Suppressor macrophage treated with lipopolysaccharide for 4 hours (primary cell): ENCODE measurements at regions not wholly inside any gene's neighbourhood (a gene's known extent, or its start where the extent isn't known, plus 50 kb on each side); places are given as distances from the start of the nearest gene placed in this dataset.

ENCODE experiments used
- DNase-seq: peaks from one replicate; pipeline ENCODE4 v3.0.0-alpha.2; 2020

DNA sequence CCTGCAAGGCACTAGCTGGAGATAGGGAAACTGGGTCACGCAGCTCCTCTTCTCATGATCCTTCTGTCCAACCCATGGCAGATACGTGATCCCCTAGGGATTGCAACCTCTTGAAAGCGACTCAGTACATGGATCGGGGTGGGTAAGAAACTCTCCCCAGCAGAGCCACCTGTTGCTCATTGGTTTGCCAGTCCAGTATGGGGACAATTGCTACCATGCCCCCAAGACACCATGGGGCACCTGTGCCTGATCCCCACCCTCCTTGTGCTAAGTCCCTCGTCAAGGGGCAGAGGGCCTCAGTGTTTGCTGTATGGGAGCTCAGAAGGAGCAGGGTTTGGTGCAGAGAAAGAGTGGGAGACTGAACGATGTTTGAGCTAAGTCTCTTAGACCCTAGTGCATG lies 500.9 kb downstream of the ENC1 start:
- DNase-seq = no peak

DNA sequence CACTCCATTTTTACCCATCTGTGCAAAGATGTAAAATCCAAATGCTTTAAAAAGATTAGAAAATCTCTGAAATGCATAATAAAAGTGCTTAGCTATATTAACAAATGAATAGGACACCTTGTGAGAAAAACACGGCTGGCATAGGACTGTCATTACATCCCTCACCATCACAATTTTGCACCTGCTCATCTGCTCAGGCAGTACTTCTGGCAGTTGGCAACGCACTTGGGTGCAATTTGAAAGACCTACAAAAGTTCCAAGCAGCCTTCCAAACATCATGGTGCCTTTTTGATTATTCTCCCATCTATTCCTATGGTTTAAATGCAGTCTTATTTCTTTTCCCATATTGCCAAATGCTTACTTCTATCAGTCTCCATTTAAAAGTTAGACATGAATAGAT lies 501.8 kb downstream of the ENC1 start:
- DNase-seq = no peak

DNA sequence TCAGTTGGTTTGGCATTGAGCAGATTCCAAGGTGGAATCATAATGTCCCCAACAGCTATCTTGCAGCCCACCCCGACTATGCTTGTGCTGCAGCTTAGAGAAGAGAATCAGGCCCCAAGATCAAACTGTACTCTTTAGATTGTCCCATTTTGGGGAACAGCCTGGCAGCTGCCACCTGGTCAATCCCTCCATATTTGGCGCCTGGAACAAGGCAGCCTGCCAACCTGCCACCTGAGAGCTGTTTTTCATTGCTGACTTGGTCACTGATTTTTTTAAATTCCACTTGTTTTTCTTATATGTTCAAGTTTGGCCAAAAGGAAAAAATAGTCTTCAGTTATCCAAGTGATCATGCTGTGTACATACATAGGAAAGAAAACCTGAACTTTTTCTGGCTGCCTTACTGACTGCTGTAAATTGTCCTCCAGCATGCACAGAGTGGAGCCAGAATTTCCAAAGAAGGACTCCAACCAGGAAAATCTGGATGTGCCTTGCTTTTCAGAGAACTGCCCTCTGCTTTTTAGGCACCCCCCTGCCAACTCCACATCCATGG lies 504.2 kb downstream of the ENC1 start:
- DNase-seq = no peak

DNA sequence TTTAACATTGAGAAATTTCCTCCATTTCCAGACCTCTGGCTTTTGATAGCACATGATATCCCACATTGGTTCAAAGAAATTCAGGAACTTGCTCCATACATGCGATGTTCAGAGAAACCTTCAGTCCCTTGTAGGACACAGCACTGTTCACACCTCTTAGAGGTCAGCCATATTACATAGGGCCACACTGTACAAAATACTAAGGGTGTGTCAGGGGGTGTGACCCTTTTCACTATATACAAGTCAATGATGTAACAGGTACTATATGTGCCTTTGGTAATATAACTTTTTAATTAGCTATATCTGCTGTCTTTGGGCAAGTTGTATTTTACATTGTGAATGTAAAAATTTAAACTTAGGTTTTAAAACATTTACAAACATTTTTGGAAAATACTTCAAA lies 505.5 kb downstream of the ENC1 start:
- DNase-seq = no peak

DNA sequence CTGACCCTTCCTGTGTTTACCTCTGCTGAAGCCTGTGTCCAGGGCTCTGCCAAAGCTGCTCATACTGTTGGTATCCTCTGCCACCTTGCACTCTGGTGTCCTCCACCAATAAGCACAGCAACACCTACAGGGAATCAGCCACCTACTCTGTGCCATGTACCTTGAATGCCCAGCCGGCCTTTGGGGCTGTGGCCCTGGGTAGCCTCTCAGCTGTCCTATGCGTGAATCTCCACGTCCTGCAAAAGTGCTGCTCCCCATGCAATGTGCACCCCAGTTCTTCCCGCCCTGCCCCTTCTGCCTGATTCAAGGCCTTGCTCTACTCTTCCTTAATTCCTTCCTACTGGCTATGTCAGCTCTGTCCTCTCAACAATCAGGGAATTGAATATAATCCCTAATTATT lies 506.5 kb downstream of the ARHGEF28 start:
- DNase-seq = no peak

DNA sequence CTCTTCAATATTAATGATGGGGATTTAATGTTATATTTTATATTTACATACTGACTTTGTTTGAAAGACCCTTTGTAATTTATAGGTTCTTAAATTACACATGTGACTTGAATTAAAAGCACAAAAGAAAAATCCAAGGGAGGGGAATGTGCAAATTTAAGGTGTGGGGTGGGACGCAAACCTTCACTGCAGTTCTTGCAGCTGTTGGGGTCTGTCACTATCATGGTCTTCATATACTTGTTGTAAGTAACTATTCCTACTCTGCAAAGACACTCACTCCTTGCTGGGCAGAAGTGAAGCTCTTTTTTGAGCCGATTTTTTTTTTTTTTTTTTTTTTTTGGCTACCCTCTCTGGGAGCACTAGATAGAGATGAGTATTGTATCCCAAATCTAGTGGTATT lies 505.3 kb downstream of the ARHGEF28 start:
- no peak for DNase-seq

DNA sequence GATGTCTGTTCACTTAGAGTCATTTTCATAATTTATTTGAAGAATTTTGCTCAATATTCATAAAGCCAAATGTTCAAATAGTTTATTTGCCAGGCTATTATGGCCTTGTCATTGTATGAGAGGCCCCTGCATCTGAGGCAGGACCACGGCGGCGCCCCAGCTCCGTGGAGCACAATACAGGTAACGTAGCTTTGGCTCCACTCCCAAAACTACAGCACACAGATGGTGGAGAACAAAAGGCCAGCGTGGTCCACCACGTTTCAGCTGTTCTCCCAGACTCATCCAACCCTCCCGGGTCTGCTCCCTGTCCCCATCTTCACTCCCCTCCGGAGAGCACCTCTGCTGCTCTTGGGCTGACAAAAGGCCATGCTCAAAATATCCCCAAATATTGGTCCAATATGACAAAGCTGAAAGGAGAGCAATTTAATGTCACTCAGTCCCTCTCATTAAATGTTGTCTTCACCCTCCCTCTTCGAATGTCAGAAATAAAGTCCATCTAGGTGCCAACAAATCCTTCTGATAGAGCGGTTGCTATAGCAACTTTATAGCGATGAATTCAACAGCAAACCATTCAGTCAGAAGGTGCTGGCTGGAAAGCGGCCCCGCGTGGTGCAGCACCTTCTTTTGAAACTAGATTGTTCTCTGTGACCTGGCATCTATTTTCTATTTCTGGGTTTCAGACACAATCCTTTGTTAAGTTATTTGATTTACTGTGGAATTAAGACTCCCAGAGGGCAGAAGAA lies 504.3 kb downstream of the ARHGEF28 start:
- DNase-seq = no peak

DNA sequence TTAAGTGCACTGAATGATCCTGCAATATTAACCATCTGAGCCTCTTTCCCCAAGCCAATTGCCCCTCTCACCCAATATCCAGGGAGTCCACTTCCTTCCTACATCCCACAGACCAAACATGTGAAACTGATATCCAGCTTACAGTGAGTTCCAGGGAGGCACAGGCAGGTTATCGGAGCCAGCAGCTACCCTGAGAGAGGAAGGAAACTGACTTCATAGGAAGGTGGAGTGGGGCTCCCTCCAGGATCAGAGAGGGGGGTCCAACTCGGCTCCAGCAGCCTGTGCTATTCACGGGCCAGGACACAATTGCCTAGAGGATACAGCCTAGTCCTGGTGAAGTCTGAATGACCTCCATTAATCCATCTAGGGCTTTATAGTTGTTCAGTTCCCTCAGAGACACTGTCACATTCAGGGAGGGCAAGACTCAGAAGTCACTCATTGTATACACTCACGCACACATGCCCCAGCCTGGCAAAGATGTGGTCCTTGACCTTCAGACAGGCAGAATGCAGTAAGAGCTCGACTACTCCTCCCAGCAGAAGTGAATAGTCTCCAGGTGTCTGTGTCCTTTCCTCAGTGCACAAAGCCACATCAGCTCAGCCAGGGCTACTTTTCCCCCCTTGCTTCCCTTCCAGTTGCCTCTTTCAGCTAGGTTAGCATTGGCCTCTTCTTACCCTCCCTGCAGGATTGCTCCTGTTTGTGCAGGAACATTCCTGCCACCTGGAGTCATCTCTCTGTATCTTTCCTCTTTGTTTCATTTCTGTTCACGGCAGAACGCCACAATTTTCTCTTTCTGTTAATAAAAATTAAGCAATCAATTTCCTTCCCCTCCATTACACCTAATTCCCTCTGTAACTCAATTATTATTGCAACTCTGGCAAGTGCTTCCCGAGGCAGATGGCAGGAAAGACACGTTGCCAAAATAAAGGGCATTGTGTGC lies 501.7 kb downstream of the ARHGEF28 start:
- no peak for DNase-seq

DNA sequence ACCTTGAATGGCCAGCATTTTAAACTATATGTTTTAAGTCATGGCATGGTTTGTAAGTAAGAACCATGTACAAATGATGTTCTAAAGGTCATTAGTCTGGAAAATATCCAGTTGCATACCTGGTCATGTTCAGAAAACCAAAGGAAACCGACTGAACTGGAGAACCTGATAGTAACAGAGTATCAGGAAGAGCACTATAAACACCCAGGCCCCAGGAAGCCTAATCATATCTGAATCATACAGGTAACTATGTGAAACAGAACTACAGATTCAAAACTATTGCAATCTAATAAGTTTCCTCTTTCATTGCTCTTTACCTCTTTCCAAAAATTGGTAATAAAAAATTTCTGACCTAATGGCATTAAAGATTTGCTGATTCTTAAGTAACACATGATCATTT lies 500.3 kb downstream of the ARHGEF28 start:
- DNase-seq = no peak

DNA sequence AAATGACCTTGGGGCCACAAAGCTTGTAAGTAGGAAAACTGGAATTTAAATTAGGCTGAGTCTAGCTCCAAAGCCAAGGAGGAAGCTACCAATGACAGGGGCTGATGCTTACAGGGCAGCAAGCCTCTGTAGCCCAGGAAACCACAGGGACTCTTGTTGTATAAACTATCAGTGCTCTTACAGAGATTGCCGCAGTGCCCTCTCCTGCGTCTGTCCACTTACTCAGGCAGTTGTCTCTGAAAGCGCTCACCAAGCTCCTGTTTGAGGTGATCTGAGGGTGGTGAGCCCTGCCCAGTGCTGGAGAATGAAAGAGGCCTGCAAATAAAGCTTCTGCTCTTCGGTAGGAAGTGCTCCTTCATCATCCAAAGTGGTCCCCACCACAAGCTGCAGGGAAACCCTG lies 498.8 kb downstream of the ARHGEF28 start:
- DNase-seq = no peak

DNA sequence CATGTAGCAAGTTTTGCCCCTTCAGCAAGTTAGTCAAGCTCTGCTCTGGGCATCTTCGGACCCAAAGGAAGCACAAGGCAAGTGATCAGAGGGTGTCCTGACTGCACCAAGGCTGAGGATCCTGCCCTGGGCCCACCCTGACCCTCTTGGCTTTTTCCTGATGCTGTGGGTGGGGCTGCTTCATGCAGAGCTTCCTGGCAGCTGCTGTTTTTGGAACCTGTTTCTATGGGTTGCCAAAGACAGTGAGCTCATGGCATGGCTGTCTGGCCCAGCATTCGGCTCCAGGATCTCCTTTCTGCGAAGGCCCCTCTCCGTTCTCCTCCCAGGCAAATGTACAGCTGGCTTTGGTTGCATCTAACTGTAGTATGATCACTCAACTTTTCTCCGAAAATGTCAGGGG lies 497.9 kb downstream of the ARHGEF28 start:
- DNase-seq = no peak

DNA sequence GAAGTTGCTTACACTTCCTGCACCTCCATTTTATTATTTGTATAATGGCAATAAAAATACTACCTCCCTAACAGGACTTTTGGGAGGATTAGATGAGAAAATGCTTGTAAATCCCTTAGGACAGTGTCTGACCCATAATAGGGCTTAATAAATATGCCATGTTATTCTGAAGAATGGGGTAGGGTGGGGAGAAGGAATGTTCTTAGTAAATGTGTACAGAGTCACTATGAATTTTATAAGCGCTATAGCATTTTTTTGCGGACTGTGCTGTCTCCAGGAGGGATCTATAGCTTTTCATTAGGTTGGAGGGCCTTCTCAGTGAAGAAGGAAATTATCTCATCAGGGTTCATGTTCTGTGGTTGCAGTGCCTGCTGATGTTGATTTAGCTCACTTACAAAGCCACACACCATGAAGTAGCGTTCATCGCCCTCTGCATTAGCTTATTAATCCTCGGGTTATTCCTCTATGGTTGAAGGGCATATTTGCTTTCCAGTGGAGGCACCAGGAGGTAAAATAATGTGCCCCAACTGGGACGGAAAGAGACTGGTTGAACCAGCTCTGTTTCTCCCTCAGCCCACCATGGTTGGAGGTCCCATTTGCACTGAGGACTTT lies 497.1 kb downstream of the ARHGEF28 start:
- no peak for DNase-seq

DNA sequence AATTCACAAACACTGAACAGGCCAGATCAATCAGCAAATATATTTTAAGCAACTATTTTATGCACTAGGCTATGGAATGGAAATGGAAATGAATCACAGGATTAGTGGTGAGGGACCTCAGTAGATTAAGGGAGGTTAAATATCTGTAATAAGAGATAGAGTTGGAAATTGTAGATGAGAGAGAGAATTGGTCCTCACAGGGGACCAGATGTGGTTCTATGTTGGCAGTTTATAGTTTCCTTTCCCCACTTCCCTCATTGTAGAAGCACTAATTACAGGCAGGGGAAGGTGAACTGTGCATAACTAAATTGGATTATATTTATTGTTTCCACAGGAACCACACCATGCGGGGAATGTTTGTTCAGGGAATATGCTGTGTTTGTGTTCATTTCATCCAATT lies 496.2 kb downstream of the ARHGEF28 start:
- no peak for DNase-seq

DNA sequence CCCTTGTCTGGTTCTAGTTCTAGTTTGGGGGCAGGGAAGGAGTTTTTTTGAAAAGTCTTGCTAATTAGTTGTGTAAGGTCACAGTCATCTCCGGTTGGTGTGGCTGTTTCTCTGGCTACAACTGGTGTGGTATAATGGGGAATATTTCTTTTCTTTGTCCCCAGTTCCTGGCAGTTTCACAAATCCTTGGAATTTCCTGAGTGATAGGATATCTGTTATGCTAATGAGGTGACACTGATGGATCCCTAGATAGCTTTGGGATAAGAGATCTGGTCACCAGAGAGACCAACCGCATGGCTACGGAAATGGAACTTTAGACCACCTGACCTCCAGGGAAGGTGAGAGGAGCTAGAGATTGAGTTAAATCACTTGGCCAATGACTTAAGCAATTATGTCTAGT lies 494.6 kb downstream of the ARHGEF28 start:
- DNase-seq = no peak

DNA sequence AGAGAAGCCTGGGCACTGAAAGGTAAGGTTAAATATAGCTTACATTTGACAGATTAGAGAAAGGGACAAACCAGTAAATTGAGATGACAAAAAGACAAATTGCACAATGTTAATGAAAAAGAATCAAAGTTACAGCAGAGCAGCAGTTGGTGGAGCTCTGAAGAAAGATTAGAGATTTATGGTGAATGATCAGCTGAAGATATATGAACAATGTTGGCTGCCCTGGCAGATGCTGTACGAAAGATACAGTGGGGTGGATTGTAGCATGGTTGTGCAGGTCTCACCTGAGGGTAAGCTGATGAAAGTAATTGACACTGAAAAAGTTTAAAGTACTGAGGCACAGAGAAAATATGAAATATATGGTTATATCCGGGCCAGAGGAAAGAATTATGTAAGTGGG lies 492.1 kb downstream of the ARHGEF28 start:
- no peak for DNase-seq

DNA sequence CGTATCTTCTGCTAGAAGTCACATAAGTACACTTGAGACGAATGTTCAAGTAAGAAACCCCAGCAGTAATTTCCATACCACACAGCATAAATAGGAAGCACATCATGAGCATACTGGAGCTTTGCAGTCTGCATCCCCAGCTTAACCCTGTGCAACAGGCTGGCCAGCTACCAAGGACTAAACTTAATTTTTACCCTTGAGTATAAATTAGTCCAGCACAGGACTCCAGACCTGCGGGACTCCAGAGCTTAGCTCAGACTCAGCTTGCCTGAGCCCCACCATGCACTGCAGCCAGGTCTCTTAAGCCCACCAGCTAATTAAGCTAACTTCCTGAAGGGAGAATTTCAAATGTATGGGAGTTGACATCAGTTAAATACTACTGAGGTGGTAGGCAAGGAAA lies 491.0 kb downstream of the ARHGEF28 start:
- no peak for DNase-seq

DNA sequence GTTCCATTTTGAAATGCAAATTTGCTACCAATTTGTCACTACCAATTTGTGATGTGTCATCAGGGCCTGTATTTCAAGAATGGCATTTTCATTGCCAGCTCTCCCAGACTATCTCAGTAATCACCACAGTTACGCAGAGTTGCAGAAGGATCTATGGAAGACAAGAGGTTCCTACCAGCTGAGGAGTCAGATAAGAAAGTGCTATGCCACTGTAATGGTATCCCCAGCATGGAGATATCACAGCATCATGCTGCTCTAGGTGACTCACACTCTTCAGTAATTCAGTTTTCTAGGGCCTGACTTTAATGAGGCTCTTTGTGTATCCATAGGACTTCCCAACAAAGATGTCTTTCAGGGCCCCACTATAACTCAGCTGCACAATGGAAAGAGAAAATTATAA lies 490.3 kb downstream of the ARHGEF28 start:
- DNase-seq = no peak

DNA sequence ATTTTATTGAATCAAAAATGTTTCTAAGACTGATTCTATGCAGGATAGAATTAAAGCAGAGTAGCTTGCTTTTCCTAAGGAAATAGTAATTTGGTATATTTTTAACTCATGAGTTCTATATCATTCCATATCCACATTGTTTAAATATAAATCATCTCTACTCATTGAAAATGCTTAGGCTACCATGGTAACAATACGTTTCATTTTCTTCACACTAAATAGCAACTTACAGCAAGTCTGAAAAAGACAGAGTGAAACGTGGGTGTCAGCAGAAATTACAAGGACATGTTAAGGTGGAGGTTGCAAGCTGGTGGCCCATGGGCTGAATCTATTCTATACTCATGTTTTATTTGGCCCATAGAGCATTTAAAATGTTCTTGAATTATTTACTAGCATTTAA lies 487.9 kb downstream of the ARHGEF28 start:
- no peak for DNase-seq

DNA sequence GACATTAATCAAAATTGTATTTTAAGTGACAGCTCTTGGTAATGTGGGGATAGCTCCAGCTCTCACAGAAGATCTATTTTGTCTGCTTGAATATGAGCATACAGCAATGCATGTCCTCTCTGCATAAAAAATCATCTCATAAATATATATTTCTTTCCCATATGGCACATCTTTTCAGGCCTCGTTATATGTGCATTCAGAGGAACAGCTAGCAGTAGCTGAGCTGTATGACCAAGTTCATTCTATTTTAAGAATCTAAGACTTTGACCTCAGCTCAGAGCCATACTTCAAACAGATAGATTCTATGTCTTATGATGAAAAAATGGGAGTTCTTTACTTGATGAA lies 487.2 kb downstream of the ARHGEF28 start:
- no peak for DNase-seq

DNA sequence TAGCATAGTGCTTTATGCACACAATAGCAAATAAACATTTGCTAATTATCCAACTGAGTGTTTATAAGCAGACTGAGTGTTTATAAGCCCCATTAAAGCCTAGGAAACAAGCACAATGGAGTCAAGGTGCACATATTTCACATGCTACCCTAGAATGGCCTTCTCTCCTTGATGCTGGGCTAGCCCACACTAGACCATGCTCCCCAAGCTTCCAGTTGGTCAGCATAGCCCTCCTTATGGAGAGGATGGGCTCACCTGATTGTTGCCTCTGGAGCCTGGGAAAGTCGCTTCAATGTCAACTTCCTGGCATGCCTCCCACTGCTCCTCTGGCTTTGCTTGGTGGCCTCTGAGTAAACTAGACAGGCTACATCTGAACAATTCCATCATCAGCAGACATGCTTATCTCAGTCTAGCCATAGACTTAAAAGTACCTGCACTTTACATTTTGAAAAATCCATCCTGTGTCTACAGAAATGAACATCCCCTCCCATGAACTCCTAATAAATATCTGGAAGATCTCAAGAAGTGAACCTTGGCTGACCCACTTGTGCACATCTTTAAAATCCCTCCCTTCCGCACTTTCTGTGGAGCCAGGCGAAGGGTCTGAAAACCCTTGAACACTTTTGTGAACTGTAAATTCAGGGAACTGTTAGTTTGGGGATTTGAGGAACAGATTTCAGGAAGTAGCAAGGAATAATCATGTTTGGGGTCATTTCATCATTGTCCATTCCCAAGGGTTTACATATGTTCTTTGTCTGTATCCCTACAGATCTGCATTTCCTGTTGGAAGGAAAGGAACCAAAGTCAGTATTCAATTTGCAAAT lies 486.6 kb downstream of the ARHGEF28 start:
- no peak for DNase-seq

DNA sequence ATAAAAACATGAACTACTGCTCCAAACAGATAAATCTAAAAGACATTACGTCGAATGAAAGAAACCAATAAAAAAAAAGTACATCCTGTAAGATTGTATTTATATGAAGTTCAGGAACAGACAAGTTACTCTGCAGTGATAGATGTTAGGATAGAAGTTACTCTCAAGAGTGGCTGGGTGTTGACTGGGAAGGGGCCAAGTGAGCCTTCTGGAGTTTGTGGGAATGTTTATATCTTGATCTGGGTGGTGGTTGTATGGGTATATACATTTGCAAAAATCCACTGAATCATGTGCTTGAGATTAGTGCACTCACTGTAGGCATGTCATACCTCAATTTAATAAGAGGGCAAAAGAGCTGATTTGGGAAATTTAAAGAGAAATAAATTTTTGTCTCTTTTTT lies 485.8 kb downstream of the ARHGEF28 start:
- DNase-seq = no peak

DNA sequence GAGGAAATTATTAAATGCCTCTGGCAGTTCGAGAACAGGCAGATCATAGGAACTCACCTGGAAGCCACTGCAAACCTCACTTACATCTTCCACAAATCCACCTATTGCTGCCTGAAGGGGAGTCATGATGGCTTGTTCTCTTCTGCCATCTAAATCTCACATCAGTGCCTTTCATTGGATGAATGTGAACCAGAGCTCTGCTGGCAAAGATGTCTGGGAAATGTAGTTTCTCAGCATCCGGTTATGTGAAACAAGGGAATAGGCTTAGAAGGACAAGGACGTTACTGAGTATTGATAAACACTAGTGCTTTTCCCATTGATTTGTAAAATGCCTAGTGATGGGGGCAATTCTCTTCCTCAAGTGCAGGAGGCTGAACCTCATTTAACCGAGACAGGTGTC lies 483.3 kb downstream of the ARHGEF28 start:
- no peak for DNase-seq

DNA sequence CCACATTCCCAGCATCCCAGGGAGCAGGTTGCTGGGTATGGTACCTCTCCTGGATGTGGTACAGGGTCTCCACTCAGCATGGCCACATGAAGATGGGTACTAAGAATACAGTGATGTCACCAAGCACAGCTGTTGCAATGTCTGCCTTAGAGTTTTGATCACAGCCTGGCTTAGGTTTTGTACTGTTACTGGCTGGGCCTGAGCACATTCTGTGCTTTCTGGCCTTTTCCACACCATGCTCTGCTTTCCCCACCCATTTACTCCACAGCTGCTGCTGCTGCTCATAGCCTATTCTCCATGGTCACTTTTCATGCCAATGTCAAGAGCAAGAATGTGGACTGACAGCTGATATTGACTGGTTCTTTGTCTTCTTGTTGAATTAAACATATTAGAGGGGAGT lies 481.9 kb downstream of the ARHGEF28 start:
- DNase-seq = no peak
